DMS153 treated with DMSO at 0.1 percent for 48 hours (cell line): ENCODE measurements at regions not wholly inside any gene's neighbourhood (a gene's known extent, or its start where the extent isn't known, plus 50 kb on each side); places are given as distances from the start of the nearest gene placed in this dataset.

Experiments used
- DNase-seq: peaks from one replicate; lab custom pipeline; 2025; ENCODE audit not compliant: unreplicated experiment; lab: John Stamatoyannopoulos, UW

DNA sequence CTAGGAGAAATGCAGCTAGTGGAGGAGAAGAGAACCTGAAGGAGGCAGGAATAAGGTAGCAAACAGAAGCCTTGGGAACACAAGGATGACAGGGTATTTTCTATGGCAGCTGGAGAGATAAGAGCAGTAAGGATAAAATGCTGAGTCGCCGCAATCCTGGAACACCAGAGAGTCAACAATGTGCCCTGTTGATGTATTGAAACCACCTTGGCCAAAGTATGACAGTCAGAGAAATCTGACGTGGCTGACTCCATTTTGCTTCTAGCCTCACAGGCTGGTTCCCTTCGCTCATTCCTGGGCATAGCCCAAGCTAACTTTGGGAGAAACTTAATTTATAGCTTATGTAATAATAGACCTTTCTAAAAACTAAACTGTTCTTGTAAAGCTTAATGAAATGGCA lies 56.6 kb upstream of the C4orf54 start:
- no peak for DNase-seq

DNA sequence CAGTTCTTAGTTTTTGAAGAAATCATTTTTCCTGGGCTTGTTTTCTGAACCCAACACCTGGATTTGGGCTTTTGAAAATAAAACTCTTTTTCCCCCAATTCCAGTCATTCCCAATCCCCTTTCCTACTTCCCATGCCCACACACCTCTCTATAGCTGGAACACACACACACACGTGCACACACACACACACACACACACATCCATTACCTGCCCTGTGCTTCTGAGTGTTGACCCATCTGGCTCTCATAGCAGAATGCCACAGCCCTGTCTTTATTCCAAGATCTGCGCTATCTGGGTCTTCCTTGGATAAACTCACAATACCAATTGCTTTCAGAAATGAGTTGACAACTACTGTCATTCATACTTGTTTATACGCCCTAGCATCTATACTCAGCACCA lies 54.9 kb upstream of the C4orf54 start:
- no peak for DNase-seq

DNA sequence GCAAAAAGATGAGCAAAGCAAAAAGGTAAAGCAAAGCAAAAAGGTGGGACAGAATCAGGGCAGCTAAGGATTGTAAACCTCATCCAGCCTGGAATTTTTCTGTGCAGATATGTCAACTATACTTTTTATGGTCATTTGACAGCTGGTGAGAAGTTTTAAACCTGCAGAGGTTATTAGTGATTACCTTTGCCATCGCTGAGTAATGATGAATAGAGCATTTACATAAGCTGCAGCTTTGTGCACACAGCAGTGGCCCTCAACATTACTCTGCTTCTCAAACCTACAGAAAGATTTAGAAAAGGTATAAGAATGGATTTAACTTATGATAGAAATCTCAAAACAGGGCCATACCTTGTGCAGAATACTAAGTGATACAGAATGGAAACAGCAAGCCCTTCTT lies 54.5 kb upstream of the C4orf54 start:
- no peak for DNase-seq

DNA sequence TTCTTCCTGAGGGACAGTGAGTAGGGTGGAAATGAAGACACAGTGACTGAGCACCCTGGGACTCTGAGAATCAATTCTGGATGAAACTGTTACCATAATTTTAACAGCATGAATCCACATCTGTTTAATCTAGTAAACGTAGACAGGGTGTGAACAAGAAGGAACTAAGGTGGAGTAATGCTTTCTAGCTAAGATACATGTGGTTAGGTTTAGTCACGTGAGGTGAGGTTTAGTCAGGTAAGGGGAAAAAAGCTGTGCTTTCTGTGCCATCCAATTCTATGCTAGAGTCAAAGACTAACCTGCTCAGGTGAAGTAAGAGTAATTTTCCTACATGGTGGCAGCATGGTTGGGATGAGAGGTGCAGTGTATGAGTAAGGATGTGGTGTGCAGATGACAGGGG lies 54.0 kb upstream of the C4orf54 start:
- no peak for DNase-seq

DNA sequence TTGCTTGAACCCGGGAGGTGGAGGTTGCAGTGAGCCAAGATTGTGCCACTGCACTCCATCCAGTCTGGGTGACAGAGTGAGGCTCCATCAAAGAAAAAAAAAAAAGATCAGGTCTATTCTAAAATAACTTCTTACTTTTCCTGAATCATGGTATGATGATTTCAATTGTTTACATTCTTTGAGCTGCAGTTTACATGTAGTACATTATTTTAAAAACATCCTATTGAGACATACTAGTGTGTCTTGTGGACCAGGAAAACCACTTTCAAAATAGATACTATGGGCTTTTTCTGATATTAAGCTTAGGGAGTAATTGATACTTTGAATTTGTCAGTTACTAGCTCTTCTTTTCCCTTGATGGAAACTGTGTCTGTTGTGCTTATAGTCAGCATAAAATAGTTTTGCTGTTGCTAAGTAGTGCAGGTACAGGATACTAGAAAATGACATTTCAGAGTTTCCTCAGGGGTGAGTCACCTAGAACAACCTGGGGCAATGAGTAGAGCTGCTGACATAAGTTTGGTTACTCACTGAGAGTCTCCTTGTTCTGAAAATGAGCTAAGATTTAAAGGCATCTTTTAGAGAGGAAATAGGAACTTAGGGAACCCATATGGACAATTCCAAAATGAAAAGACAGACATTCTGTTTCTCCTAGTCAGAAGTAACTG lies 53.2 kb upstream of the C4orf54 start:
- DNase-seq = no peak

DNA sequence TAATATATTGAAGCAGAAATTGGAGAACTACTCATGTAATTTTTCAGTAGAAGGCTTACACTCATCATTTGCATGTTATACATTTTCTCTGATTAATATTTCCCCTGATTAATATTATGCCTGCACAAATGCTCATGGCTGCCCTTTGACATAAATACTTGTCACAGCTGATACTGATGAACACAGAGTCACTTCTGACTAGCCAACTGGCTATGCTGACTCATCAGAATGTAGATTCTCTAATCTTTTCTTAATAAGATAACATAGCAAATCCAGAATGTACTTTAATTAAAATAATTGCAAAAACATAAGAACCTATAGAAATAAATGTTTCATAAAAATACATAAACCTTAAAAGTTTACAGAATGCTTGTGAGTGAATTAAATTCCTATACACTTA lies 52.4 kb upstream of the C4orf54 start:
- DNase-seq = no peak

DNA sequence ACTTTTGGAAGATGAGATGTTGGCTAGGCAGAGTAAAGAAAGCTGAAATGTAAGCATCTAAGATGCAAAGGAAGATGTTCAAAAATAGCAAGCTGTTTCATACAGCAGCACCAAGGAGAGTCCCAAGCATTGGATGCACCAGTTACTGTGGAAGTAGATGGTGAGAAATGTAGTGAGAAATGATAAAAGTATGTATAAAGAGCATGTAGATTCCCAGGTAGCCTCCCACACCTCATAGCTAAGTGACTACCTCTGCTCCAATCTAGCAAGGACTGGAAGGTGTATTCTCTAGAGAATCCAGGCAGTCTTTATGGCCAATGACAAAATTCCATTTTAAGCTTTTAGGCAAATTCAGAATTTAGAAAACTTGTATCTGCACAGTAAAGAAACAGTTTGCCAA lies 50.9 kb upstream of the C4orf54 start:
- DNase-seq = no peak
